Brain microvascular endothelial cell (primary cell): ENCODE measurements at regions not wholly inside any gene's neighbourhood (a gene's known extent, or its start where the extent isn't known, plus 50 kb on each side); places are given as distances from the start of the nearest gene placed in this dataset.

Source experiments
- DNase-seq: peaks from one replicate; pipeline ENCODE4 v3.0.0-alpha.2; 2020
- H3K27ac ChIP-seq: fragments of 250-450 bp; sonication (Bioruptor Pico); 2 replicates; pipeline ENCODE4 v1.5.1; 2020; ENCODE audit warnings: mild to moderate bottlenecking, moderate library complexity
- H3K27me3 ChIP-seq: fragments of 250-450 bp; sonication (Bioruptor Pico); replicated peaks from 2 replicates; pipeline ENCODE4 v1.5.1; 2020; ENCODE audit warnings: mild to moderate bottlenecking
- H3K36me3 ChIP-seq: fragments of 250-450 bp; sonication (Bioruptor Pico); replicated peaks from 2 replicates; pipeline ENCODE4 v1.5.1; 2020; ENCODE audit warnings: mild to moderate bottlenecking
- H3K4me3 ChIP-seq: 2 replicates; pipeline ENCODE4 v1.5.1; 2011; ENCODE audit warnings: low read depth, mild to moderate bottlenecking, control low read depth, low read length, moderate library complexity
- in situ Hi-C: cut with HindIII; loops from 2 replicates; pipeline ENCODE4 v1.10.0; 2017; ENCODE audit warnings: low sequenced_read_pairs, low pct_ligation_motif_present
- TF ChIP-seq, protein P1 (sequence below): IDR thresholded peaks from 2 replicates; pipeline ENCODE4 v1.5.1; 2011; ENCODE audit warnings: low read depth, mild to moderate bottlenecking, moderate library complexity, low read length, control low read depth, inconsistent platforms; ENCODE audit errors: missing control alignments

DNA sequence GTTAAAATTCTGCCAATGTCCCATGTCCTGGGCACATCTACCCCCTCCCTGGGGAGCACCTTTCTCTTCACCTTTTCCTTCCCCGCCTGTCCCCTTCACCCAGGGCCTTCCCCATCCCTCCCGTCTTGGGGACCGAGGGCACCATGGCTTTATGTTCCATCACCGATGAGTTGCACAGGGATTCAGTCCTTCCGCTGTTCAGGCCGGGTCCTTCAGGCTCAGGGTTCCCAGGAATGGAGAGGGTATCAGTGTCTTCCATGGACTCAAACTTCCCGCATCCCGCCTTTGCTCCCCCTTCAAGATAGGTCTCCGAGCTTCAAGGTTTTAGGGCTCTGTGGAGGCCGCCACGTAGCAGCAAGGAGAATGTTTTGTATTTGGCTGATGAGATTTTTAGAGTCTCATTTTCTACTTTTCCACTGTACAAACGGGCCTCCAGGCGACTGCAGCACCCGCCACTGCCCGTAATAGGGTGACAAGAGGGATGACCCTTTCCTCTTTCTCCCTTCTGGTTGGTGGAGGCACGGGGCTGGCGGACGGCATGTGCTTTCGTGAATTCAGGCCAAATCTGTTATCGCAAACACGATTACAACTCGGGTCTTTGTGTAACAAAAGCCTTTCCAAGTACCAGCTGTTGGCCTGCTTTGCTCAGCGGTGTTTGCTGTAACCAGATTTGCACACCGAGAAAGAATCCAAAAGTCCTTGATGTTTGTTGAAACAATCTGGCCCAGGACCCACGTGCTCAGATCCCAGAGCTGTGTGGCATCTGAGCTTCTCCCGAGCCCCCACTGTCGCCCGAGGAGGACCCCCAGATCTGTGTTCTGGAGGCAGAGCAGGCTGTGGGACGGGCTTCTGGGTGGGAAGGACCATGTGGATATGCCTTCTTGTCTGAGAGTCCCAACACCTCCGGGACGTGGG, 236.3 kb downstream of the SEC14L1 start:
- TF ChIP-seq, protein P1, sequence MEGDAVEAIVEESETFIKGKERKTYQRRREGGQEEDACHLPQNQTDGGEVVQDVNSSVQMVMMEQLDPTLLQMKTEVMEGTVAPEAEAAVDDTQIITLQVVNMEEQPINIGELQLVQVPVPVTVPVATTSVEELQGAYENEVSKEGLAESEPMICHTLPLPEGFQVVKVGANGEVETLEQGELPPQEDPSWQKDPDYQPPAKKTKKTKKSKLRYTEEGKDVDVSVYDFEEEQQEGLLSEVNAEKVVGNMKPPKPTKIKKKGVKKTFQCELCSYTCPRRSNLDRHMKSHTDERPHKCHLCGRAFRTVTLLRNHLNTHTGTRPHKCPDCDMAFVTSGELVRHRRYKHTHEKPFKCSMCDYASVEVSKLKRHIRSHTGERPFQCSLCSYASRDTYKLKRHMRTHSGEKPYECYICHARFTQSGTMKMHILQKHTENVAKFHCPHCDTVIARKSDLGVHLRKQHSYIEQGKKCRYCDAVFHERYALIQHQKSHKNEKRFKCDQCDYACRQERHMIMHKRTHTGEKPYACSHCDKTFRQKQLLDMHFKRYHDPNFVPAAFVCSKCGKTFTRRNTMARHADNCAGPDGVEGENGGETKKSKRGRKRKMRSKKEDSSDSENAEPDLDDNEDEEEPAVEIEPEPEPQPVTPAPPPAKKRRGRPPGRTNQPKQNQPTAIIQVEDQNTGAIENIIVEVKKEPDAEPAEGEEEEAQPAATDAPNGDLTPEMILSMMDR = no peak
- H3K27ac ChIP-seq = no peak overlapping the region
- peaks cover 2% of the 10 kb centered on the region for H3K36me3 ChIP-seq
- in situ Hi-C loops = no loop called here
- no peak overlapping the region for H3K4me3 ChIP-seq
- no peaks in the 10 kb centered on the region for H3K27me3 ChIP-seq
- DNase-seq = no peak

DNA sequence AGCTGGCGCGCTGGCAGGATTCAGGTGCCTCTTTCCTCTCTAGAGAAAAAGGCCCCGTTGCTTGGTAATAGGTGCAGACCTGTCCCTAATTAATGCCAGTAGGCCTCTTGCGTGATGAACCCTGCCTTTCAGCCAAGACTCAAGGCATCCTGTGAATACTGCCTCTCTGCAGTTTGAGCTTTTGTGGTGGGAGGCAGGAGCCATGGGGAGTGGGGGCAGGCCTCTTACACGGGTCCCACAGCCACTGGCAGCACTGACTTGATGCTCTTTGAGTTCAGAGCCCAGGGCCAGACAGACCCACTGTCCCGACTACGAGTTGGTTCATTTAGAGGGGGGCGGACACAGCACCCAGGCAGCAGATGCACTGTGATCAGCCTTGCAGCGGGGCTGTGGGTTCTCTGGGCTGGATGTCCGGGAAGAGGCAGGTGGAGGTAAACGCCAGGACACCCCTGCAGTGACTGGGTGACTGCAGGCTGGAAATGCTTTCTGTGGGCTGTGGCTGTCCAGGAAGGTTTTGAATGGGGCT, 237.0 kb downstream of the SEC14L1 start:
- DNase-seq = no peak
- no peak overlapping the region for H3K27ac ChIP-seq
- H3K36me3 ChIP-seq = peaks cover 2% of the 10 kb centered on the region
- in situ Hi-C loops = no loop called here
- H3K27me3 ChIP-seq = no peaks in the 10 kb centered on the region
- TF ChIP-seq, protein P1 = no peak
- H3K4me3 ChIP-seq = no peak overlapping the region

- in situ Hi-C loops = no loop called here
- TF ChIP-seq, protein P1 = no peak
Measured at GRCh38 chr17:77378318-77379064, 237.7 kb downstream of the SEC14L1 start.

GRCh38 chr17:77379065-77379428, 238.3 kb downstream of the SEC14L1 start:
- TF ChIP-seq, protein P1 = no peak
- H3K27me3 ChIP-seq = no peaks in the 10 kb centered on the region
- DNase-seq = no peak
- H3K36me3 ChIP-seq = peaks cover 10% of the 10 kb centered on the region
- H3K27ac ChIP-seq = no peak overlapping the region
- no peak overlapping the region for H3K4me3 ChIP-seq
- in situ Hi-C loops = no loop called here

More at GRCh38 chr17:77378318-77379064, 237.7 kb downstream of the SEC14L1 start:
- Histone ChIP-seq H3K27me3 (no peaks in the 10 kb centered on the region), H3K27ac (no peak overlapping the region), H3K4me3 (no peak overlapping the region), H3K36me3 (peaks cover 6% of the 10 kb centered on the region)
- DNase-seq = no peak

- Histone ChIP-seq H3K27me3 (no peaks in the 10 kb centered on the region), H3K4me3 (no peak overlapping the region), H3K36me3 (peaks cover 10% of the 10 kb centered on the region), H3K27ac (no peak overlapping the region)
- no peak for DNase-seq
- in situ Hi-C loops = no loop called here
- TF ChIP-seq, protein P1 = no peak
Measured at GRCh38 chr17:77379832-77380231, 239.1 kb downstream of the SEC14L1 start.
